ENCODE measurements at regions not wholly inside any gene's neighbourhood (a gene's known extent, or its start where the extent isn't known, plus 50 kb on each side); places are given as distances from the start of the nearest gene placed in this dataset.

- no peak for TF ChIP-seq CTCF (IDR thresholded peaks at IDR 0.05)
- no peak for TF ChIP-seq POLR2A (IDR thresholded peaks at IDR 0.05)
These were observed 159.9 kb upstream of the WWC1 start for GRCh38 chr5:168131519-168131918.

Data from thyroid gland (tissue), 4 donors.